Right atrium auricular region (tissue), 2 donors: ENCODE measurements at regions not wholly inside any gene's neighbourhood (a gene's known extent, or its start where the extent isn't known, plus 50 kb on each side); places are given as distances from the start of the nearest gene placed in this dataset.

Experiments used
- DNase-seq: peaks from one replicate; pipeline ENCODE4 v3.0.0-alpha.2; 2019; ENCODE audit warnings: low spot score
- H3K27ac ChIP-seq, 2 donors: fragments of 200-600 bp; sonication (generic); 1 replicate in 1 of 2; 2 replicates in 1 of 2; pipeline ENCODE4 v1.5.1; 2016 to 2019
- H3K27me3 ChIP-seq, 2 donors: fragments of 200-600 bp; sonication (generic); one replicate each; pipeline versions ENCODE4 v1.5.1 to v1.6.0; 2017 to 2019
- H3K36me3 ChIP-seq: fragments of 200-600 bp; sonication (generic); one replicate; pipeline ENCODE4 v1.5.1; 2016
- H3K4me1 ChIP-seq, 2 donors: fragments of 200-600 bp; sonication (generic); one replicate each; pipeline versions ENCODE4 v1.5.1 to v1.6.0; 2017 to 2019
- H3K4me3 ChIP-seq, 2 donors: fragments of 200-600 bp; sonication (generic); 1 replicate in 1 of 2; 2 replicates in 1 of 2; pipeline ENCODE4 v1.5.1; 2017 to 2019; ENCODE audit warnings: mild to moderate bottlenecking in 1 of 2, moderate library complexity in 1 of 2
- H3K9me3 ChIP-seq, 2 donors: fragments of 200-600 bp; sonication (generic); one replicate each; pipeline ENCODE4 v1.5.1; 2019
- TF ChIP-seq, protein P1 (sequence below), 2 donors: fragments of 200-600 bp; sonication (generic); IDR thresholded peaks; one replicate each; pipeline ENCODE4 v1.5.1; 2019; ENCODE audit warnings: antibody characterized with exemption in 2 of 2

GRCh38 chr7:124542476-124542875 is 223.1 kb downstream of the GPR37 start:
- Histone ChIP-seq H3K4me1 (no peaks in the 10 kb centered on the region), H3K27ac (no peak overlapping the region), H3K9me3 (no peaks in the 10 kb centered on the region), H3K4me3 (no peak overlapping the region), H3K36me3 (no peaks in the 10 kb centered on the region), H3K27me3 (no peaks in the 10 kb centered on the region)
- TF ChIP-seq, protein P1, sequence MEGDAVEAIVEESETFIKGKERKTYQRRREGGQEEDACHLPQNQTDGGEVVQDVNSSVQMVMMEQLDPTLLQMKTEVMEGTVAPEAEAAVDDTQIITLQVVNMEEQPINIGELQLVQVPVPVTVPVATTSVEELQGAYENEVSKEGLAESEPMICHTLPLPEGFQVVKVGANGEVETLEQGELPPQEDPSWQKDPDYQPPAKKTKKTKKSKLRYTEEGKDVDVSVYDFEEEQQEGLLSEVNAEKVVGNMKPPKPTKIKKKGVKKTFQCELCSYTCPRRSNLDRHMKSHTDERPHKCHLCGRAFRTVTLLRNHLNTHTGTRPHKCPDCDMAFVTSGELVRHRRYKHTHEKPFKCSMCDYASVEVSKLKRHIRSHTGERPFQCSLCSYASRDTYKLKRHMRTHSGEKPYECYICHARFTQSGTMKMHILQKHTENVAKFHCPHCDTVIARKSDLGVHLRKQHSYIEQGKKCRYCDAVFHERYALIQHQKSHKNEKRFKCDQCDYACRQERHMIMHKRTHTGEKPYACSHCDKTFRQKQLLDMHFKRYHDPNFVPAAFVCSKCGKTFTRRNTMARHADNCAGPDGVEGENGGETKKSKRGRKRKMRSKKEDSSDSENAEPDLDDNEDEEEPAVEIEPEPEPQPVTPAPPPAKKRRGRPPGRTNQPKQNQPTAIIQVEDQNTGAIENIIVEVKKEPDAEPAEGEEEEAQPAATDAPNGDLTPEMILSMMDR (IDR thresholded peaks at IDR 0.05), result no peak
- DNase-seq, result no peak

- TF ChIP-seq, protein P1 (IDR thresholded peaks at IDR 0.05), result no peak
Observed at GRCh38 chr7:124536156-124536762, 229.3 kb downstream of the GPR37 start.

DNA sequence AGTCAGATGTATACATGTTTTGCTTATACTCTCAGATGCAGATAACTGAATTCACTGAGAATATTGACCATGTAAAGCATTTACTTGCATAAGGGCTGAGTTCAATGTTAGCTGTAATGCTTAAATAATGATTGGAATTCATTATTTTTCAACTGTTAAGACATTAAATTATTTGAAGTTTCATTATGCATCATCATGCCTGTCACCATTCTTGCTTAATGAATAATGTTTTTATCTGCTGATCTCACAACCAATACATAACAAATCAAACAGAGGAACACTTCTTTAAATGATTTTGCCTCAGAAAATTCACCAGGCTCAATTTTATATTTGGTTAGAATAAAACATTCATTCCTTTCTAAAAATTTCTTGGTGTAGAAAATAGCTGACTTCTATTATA is 233.4 kb downstream of the GPR37 start:
- TF ChIP-seq, protein P1 (IDR thresholded peaks at IDR 0.05), result no peak
- Histone ChIP-seq H3K4me1 (no peaks in the 10 kb centered on the region), H3K27me3 (no peaks in the 10 kb centered on the region), H3K4me3 (no peak overlapping the region), H3K9me3 (no peaks in the 10 kb centered on the region), H3K27ac (no peak overlapping the region), H3K36me3 (no peaks in the 10 kb centered on the region)
- DNase-seq, result no peak

More at GRCh38 chr7:124536156-124536762, 229.3 kb downstream of the GPR37 start:
- DNase-seq, result no peak
- Histone ChIP-seq H3K27ac (no peak overlapping the region), H3K27me3 (no peaks in the 10 kb centered on the region), H3K4me1 (no peaks in the 10 kb centered on the region), H3K9me3 (no peaks in the 10 kb centered on the region), H3K36me3 (no peaks in the 10 kb centered on the region), H3K4me3 (no peak overlapping the region)

DNA sequence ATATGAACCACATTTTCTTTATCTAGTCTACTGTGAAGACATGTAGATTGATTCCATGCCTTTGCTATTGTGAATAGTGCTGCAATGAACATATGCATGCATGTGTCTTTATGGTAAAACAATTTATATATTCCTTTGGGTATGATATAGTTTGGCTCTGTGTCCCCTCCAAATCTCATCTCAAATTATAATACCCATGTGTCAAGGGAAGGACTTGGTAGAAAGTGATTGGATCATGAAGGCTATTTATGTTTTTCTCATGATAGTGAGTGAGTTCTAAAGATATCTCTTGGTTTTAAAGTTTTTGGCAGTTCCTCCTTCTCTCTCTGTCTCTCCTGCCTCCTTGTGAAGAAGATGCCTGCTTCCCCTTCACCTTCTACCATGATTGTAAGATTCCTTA is 248.7 kb downstream of the GPR37 start:
- no peak overlapping the region for H3K4me3 ChIP-seq
- DNase-seq, result no peak
- no peaks in the 10 kb centered on the region for H3K4me1 ChIP-seq
- no peaks in the 10 kb centered on the region for H3K9me3 ChIP-seq
- H3K27me3 ChIP-seq, result no peaks in the 10 kb centered on the region
- no peaks in the 10 kb centered on the region for H3K36me3 ChIP-seq
- no peak overlapping the region for H3K27ac ChIP-seq
- TF ChIP-seq, protein P1 (IDR thresholded peaks at IDR 0.05), result no peak

DNA sequence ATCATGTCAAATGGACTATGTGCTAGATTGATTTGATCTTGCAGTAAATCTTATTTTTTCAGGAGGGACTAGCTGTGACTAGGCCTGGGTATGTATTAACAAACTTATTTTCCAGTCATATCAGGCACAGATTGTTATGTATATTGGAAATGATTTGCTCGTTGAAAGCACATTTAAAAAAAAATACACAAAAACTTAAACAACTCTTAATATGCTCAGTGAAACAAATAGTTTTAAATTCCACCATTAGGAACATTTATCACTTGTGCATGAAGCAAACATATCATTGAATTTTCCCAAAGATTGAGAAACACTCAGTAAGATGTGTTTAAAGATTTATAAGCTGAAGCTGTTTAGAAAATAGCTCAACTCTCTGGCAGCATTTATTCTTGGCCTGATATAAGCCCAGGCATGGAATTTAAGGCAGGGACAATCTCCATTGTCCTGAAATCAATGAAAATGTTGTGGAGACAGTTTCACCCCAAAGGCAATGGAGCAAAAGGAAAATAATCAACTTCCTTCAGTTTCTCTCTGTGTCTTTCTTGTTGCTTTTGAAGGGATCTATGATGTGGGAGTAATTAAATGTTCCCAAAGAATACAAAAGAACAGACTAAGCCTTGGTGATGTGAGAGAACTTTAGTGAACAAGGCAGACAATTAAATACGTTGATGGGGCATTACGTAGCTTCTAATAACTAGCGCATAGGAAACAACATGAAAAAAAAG is 250.3 kb downstream of the GPR37 start:
- Histone ChIP-seq H3K9me3 (no peaks in the 10 kb centered on the region), H3K27me3 (no peaks in the 10 kb centered on the region), H3K36me3 (no peaks in the 10 kb centered on the region), H3K27ac (no peak overlapping the region), H3K4me3 (no peak overlapping the region), H3K4me1 (no peaks in the 10 kb centered on the region)
- no peak for DNase-seq
- TF ChIP-seq, protein P1 (IDR thresholded peaks at IDR 0.05), result no peak
